DOHH2 (cell line): ENCODE measurements at regions not wholly inside any gene's neighbourhood (a gene's known extent, or its start where the extent isn't known, plus 50 kb on each side); places are given as distances from the start of the nearest gene placed in this dataset.

Experiments
- CTCF ChIP-seq: fragments of 200-600 bp; sonication (generic); IDR thresholded peaks from one replicate; pipeline ENCODE4 v1.5.1; 2014; ENCODE audit warnings: antibody characterized with exemption, mild to moderate bottlenecking, low read depth, low read length; ENCODE audit not compliant: poor library complexity, severe bottlenecking
- EZH2phosphoT487 ChIP-seq: fragments of 200-600 bp; sonication (generic); IDR thresholded peaks from 2 replicates; pipeline ENCODE4 v1.6.1; 2017; ENCODE audit warnings: borderline replicate concordance, mild to moderate bottlenecking, antibody characterized with exemption, low read length, moderate library complexity, mixed read lengths

- TF ChIP-seq CTCF (no peak), EZH2phosphoT487 (no peak)
Measured at GRCh38 chr14:50003213-50004021, 110.5 kb downstream of the ARF6 start.
